ENCODE measurements at regions not wholly inside any gene's neighbourhood (a gene's known extent, or its start where the extent isn't known, plus 50 kb on each side); places are given as distances from the start of the nearest gene placed in this dataset.

DNA sequence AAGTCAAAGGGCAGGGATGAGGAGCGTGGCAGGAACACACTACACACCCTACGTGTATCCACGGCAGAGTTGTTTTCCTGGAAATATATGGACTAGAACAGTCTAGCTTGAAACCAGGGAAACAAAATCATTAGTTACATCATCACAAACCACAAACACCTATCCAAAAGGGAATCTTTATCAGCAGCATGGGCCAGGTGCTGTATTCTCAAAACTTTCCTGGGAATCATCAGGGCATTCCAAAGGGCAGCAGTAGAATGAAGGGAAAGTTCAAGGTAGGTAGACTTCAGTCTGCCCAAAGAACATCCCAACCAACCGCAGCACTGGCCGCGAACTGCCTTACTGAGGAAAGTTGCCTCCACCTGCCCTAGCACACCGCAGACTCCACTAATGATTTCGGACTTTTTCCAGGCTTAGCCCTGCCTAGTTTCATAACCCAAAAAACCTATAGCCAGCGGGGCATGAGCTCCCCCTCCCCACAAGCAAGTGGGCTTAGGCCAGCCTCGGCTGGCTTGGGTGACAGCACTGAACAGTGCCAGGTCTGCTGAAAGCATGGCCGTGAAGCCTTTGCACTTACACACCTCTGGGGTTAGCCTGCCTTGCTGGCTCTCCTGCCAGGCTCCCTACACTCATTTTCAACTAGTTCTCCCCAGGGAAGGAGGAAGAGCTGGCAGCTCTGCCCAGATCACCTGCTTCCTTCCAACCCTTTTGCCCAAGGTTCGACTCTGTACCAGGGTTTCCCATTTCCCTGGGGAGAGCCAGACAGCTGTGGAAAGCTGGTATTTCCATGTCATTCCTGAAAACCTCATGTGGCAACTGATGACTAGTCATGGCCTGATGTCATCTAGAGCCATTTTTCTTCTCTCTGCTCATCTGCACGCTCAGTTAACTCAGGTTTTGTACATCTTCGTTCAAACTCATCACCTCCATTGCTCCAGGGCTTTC is 77.3 kb upstream of the UBAC2 start:
- DNase-seq (ENCODE audit: low read depth): peak; percentile 76

DNA sequence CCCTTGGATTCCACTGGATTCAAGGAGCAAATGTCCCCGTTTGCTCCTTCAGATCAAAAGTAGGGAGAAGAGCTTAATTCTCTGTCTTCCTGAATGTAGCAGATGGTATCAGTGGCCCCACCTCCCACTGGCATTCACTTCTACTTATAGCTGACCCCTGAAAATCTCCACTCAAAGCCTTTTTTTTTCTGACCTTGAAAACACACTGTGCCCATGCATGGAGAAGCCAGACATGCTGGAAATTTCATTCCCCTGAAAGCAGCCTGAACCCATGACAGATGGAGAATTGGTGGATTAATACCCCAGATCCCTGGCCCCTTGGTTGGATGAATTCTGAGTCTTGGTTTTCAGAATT is 76.6 kb upstream of the UBAC2 start:
- DNase-seq (ENCODE audit: low read depth): no peak

GRCh38 chr13:99124794-99125316 is 75.8 kb upstream of the UBAC2 start:
- DNase-seq (ENCODE audit: low read depth): peak; percentile 68

GRCh38 chr13:99125326-99125915 is 75.2 kb upstream of the UBAC2 start:
- no peak for DNase-seq (ENCODE audit: low read depth)

- no peak for DNase-seq (ENCODE audit: low read depth)
Observed at GRCh38 chr13:99126821-99127220, 73.8 kb upstream of the UBAC2 start.

DNA sequence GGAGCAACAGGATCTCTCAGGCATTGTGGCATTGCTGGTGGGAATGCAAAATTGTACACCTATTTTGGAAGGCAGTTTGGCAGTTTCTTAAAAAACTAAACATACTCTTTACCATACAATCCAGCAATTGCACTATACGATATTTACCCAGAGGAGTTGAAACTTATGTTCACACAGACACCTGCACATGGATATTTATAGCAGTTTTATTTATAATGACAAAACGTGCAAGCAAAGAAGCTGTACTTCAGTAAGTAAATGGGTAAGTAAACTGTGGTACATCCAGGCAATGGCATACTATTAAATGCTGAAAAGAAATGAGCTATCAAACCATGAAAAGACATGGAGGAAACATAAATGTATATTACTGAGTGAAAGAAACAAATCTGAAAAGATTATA is 71.6 kb upstream of the UBAC2 start:
- DNase-seq (ENCODE audit: low read depth): no peak

- no peak for DNase-seq (ENCODE audit: low read depth)
Observed at GRCh38 chr13:99129951-99130350, 70.7 kb upstream of the UBAC2 start.

DNA sequence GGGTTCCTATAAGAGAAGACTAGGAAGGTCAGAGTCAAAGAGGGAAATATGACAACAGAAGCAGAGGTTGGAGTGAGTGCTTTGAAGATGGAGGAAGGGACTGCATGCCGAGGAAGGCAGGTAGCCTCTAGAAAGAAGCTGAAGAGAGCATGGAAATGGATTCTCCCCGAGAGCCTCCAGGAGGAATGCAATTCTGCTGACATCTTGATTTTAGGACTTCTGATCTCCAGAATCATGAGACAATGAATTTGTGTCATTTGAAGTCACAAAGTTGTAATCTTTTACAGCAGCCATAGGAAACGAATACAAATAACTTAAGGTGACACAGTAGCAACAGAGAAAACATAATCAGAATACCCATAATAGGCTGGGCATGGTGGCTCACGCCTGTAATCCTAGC is 69.2 kb upstream of the UBAC2 start:
- no peak for DNase-seq (ENCODE audit: low read depth)

DNA sequence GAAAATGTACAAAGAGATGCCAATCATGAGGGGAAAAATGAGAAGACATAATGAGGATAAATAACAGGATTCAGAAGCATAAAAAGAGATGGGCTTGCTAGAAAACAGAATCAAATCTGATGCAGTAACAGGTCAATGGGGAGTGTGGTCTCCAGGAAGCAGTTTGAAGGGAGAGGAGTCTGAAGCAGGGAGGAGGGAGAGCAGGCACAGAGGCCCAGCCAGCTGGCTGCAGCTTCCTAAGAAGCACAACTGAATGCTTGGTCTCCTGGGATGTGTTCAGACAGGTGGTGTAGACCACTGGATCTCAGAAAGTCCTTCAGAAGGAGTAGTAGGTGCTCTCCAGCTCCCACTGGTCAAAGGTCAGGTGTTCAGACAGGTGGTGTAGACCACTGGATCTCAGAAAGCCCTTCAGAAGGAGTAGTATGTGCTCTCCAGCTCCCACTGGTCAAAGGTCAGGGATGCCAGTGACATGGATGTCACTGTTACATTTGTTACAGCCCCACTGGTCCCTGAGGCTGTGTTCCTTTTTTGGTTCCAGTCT is 68.3 kb upstream of the UBAC2 start:
- DNase-seq (ENCODE audit: low read depth): no peak

DNA sequence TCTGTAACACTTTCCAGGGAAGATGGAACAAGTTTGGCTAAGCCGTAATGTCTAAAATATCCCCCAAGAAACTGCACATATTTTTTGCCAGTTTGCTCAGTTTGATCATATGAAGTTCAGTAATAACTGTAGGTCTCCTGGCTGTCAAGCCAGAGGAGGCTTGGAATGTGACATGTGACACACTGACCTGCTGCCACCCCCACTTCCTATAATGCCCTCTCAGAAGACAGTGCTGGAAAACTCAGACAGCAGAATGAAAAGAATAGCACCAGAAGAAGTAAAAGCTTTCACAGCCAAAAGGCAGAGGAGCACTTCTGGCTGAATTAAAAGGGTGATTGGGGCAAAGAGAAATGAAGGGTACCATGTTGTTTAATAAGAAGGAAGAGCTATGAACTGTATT is 67.4 kb upstream of the UBAC2 start:
- DNase-seq (ENCODE audit: low read depth): no peak

DNA sequence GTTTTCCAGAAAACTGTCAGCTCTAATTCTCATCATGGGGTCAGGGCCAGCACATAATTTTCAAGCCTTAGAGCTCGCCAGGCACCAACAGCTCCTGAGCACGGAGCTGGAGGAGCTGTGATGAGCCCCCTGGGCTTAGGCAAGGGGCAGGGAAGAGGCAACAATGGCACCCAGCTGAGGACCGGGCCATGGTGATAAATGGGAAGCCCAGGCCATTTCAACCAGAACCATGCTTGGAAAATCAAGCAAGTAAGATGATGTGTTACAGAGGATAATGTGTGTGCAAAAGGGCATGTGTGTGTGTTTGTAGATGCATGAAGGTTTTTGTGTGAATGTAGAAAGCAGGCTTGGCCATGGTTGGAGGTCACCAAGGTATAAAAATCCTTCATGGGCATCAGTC is 66.8 kb upstream of the UBAC2 start:
- no peak for DNase-seq (ENCODE audit: low read depth)

GRCh38 chr13:99135591-99135990 is 65.1 kb upstream of the UBAC2 start:
- DNase-seq (ENCODE audit: low read depth): no peak

DNA sequence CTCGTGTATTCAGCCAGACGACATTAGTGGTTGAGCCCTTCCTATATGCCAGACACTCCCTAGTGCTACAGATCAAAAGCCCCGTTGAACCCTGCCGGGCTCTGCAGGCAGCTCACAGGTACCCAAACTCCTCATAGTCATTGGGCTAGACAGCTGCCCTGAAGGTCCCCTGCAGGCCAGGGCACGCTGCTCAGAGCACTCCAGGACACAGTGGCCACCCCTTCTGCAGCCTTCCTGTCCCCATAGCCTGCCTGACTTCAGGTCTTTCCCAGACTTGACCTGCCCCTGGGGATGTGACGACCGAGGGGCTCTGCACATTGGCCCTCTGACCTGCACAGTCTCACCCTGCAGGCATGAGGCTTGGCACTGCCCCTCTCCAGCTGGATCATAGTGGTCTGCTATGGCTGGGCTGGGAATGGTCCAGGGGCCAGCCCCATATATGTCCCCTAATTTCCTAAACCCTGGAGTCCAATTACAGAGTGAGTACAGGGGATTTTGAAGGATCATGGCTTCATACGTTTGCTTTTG is 64.2 kb upstream of the UBAC2 start:
- no peak for DNase-seq (ENCODE audit: low read depth)

GRCh38 chr13:99140831-99141230 is 59.8 kb upstream of the UBAC2 start:
- DNase-seq (ENCODE audit: low read depth): no peak

- no peak for DNase-seq (ENCODE audit: low read depth)
Observed at GRCh38 chr13:99143904-99144303, 56.8 kb upstream of the UBAC2 start.

- DNase-seq (ENCODE audit: low read depth): peak; percentile 64
Observed at GRCh38 chr13:99144306-99144705, 56.3 kb upstream of the UBAC2 start.

DNA sequence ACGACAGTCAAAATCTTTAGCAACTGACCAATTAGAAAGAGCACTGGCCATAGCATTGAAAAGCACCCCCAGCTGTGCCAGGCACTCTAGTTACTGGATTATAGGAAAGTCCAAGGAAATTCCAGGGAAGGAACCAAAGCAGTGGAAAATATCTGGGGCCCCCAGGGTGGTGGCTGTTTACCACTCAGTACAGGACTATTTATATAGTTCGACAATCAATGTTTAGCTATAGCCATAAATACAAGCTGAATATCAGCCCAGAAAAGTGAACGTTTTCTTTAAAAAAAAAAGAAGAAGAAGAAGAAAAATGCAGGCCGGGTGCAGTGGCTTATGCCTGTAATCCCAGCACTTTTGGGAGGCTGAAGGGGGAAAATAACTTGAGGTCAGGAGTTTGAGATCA is 55.2 kb upstream of the UBAC2 start:
- no peak for DNase-seq (ENCODE audit: low read depth)

DNA sequence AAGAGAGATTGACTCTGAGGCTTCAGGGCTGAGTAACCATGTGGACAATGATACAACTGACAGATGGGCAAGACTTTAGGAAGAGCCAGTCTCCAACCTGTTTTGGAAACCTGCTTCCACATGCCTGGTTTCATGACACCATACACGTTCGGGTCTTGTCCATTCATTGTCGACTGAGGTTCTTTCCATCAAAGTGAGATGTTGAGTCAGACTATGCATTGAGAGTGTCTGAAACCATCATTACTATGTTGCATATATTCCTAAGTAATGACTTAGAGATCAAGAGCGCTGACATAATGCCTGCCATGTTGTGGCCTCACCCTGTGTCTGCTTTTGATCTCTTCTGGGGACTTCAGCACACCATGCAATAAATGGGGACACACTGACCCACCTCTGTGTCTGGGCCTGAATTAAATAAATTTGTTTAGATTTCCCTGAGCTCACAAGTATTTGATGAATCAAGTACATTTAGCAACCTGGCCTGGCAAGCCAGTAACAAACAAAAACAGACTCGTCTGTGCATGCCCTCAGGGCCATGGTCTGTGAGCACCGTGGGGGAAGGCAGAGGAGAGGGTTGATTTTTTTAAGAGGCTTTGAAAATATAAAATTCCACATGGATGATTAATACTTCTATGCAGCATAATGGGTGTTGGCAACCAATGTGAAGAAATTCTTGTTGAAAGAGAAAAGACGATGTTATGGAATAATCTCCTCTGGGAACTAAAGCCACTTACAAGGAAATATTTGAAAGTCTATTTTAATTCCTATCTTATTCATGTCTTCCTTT is 49.9 kb upstream of the UBAC2 start:
- DNase-seq (ENCODE audit: low read depth): peak; percentile 75

Data from RPMI7951 (cell line).